UCSD-AML1 (cell line): ENCODE measurements at regions not wholly inside any gene's neighbourhood (a gene's known extent, or its start where the extent isn't known, plus 50 kb on each side); places are given as distances from the start of the nearest gene placed in this dataset.

Source experiments
- DNase-seq: peaks from one replicate; lab custom pipeline; 2025; ENCODE audit not compliant: unreplicated experiment; lab: John Stamatoyannopoulos, UW

GRCh38 chr14:31943217-31943799 lies 133.8 kb upstream of the ARHGAP5 start:
- DNase-seq: no peak

DNA sequence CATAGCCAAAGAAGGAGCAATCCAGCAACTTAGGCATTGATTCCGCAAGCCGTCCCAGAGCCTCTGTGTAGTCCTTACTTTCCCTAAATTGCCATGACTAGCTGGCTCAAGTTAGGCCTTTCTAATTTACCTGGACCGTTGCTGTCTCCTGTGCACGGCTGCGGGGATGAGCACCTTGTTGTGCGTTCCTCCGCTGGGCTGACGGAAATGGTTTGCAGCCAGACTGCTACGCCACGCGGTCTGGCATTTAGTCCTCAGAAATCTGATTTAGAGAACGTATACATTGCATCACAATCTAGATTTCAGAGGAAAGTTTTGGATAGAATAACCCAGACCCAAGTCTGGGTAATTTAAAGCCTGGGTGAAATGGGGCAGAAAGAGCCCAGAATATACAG lies 133.2 kb upstream of the ARHGAP5 start:
- DNase-seq: no peak

- no peak for DNase-seq
These were observed 132.6 kb upstream of the ARHGAP5 start for GRCh38 chr14:31944256-31945073.

GRCh38 chr14:31945074-31945613 lies 132.0 kb upstream of the ARHGAP5 start:
- no peak for DNase-seq

DNA sequence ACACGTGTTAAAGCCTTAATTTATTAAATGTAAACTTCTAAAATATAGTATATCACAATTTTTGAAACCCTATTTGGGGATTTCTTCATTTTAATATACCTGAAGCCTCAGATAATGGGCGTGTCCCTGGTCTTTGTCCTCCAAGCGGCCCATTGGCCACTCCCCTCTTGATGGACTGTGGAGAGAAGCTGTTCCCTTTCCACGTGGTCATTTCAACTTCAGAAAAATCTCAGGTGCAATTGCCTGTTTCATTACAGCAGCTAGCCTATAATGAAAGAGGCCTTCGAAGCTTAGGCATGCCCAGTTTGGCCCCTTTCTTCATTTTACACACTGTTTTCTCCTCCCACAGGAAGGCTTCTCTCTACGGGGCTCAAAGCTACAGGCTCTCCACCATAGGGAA lies 131.4 kb upstream of the ARHGAP5 start:
- no peak for DNase-seq

DNA sequence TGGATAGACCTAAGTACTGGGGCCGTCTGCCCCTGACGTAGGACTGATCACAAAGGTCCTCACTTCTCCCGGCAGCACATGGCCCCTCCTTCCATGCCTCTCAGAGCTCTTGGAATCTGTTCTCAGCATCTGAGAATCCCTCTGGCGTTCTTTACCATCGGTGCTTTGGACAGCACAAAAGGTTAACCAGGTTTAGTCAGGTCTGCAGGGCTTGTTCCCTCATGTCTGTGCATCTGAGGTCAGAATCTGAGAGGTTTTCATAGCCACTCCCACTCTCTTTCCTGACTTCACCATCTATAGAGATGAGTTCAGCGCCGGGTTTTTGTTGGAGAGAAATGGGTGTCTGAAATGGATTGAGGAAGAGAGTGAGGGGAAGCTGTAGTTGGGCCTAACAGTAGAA lies 130.0 kb upstream of the ARHGAP5 start:
- DNase-seq: no peak

GRCh38 chr14:31947680-31948595 lies 129.2 kb upstream of the ARHGAP5 start:
- no peak for DNase-seq

DNA sequence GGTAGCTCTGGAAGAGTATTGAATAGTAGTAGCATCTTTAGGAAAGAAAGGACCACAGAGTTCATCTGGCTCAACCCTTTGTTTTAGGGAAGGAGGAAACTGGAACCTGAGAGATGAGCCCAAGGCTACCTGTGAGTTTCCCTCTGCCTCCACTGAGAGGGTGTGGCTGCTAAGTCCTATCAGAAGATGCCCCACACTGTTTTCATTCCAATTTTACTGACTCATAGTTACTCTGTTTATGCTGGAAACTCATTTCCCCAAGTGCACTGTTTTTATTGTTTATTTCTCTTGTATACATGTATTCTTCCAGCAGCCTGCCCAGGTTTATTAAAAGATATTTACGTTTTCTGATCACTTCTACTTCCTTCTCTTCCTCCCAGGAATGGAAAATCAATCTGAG lies 127.4 kb upstream of the ARHGAP5 start:
- no peak for DNase-seq

- DNase-seq: no peak
These were observed 126.8 kb upstream of the ARHGAP5 start for GRCh38 chr14:31950331-31950730.

- no peak for DNase-seq
These were observed 126.1 kb upstream of the ARHGAP5 start for GRCh38 chr14:31950764-31951637.

DNA sequence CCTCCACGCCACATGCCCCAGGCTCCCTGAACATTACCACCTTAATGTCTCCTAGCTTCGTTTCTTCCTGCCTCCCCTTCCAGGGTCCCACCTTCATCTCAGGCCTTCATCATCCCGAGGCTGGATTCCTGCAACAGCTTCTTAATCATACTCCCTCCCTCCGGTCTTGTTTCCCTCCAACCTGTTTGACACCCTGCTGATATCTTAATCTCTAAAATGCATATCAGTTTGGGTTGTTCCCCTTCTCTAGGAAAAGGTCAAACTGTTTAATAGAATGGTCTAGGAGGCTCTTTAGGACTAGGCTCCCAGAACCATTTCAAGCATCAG lies 125.5 kb upstream of the ARHGAP5 start:
- no peak for DNase-seq

- DNase-seq: no peak
These were observed 124.5 kb upstream of the ARHGAP5 start for GRCh38 chr14:31952573-31952972.

GRCh38 chr14:31953210-31953609 lies 123.9 kb upstream of the ARHGAP5 start:
- no peak for DNase-seq

DNA sequence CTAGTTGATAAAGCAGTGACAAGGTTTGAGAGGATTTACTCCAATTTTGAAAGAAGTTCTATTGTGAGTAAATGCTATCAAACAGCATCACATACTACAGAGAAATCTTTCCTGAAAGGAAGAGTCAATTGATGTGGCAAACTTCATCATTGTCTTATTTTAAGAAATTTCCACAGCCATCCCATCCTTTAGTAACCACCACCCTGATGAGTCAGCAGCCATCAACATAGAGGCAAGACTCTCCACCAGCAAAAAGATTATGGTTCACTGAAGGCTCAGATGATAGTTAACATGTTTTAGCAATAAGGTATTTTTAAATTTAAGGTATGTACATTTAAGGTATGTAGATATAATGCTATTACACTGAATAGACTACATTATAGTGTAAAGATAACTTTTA lies 122.1 kb upstream of the ARHGAP5 start:
- no peak for DNase-seq

- no peak for DNase-seq
These were observed 121.0 kb upstream of the ARHGAP5 start for GRCh38 chr14:31955936-31956579.

DNA sequence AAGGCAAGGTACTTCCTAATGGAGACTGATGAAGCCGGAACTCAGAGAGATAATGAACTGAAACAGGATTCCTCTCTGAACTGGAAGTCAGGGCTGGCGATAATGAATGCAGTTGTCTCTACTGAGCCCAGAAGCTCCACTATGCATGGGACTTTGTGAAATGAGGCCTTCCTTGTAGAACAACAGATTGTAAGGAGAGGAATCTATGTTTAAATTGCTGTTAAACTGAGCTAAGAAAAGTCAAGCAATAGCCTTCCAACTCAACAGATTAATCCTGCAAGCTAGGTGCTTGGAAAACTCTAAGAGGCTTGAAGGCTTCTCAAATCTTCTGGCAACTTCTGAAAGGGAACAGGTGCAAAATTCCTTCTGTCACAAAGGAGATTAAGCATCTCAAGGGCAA lies 119.5 kb upstream of the ARHGAP5 start:
- DNase-seq: no peak

GRCh38 chr14:31960039-31960438 lies 117.1 kb upstream of the ARHGAP5 start:
- no peak for DNase-seq

- DNase-seq: no peak
These were observed 115.2 kb upstream of the ARHGAP5 start for GRCh38 chr14:31961896-31962295.

- no peak for DNase-seq
These were observed 114.2 kb upstream of the ARHGAP5 start for GRCh38 chr14:31962920-31963319.

GRCh38 chr14:31963587-31963986 lies 113.5 kb upstream of the ARHGAP5 start:
- no peak for DNase-seq
